A673 (cell line): ENCODE measurements at regions not wholly inside any gene's neighbourhood (a gene's known extent, or its start where the extent isn't known, plus 50 kb on each side); places are given as distances from the start of the nearest gene placed in this dataset.

Experiments used
- BruUV-seq: library from RNA; stranded (reverse); fragments of 400-500 nt; replicated peaks from 2 replicates; lab custom pipeline; 2021; lab: Mats Ljungman, UMichigan
- CTCF ChIA-PET: fragments of 300-600 bp; sonication (Branson Sonifier 250); formaldehyde crosslinking; loops from one replicate; lab custom pipeline; 2022; ENCODE audit warnings: antibody characterized with exemption; lab: Charles Lee
- POLR2A ChIA-PET: fragments of 300-600 bp; sonication (Branson Sonifier 250); formaldehyde crosslinking; loops from one replicate; lab custom pipeline; 2022; ENCODE audit warnings: antibody characterized with exemption; ENCODE audit not compliant: low non-redundant PET; lab: Charles Lee
- DNase-seq: peaks from one replicate; pipeline ENCODE4 v3.0.0-alpha.2; 2015; ENCODE audit warnings: low spot score
- H3K27ac ChIP-seq: fragments of 200-600 bp; sonication (generic); 2 replicates; pipeline ENCODE4 v1.5.1; 2016; ENCODE audit warnings: mixed run types, low read depth, mild to moderate bottlenecking, mixed read lengths, antibody characterized with exemption, low read length; ENCODE audit not compliant: poor library complexity, severe bottlenecking
- H3K27me3 ChIP-seq: fragments of 200-600 bp; sonication (generic); replicated peaks from 2 replicates; pipeline ENCODE4 v1.6.1; 2017; ENCODE audit warnings: mixed run types, low read depth, mild to moderate bottlenecking, mixed read lengths, antibody characterized with exemption, low read length; ENCODE audit not compliant: insufficient read depth, poor library complexity
- H3K36me3 ChIP-seq: fragments of 200-600 bp; sonication (generic); 2 replicates; pipeline ENCODE4 v1.6.1; 2016; ENCODE audit warnings: mixed run types, mild to moderate bottlenecking, mixed read lengths, antibody characterized with exemption, low read length; ENCODE audit not compliant: insufficient read depth, poor library complexity, severe bottlenecking
- H3K4me1 ChIP-seq: fragments of 200-600 bp; sonication (generic); 2 replicates; pipeline ENCODE4 v1.6.1; 2017; ENCODE audit warnings: mixed run types, mild to moderate bottlenecking, mixed read lengths, antibody characterized with exemption, low read length; ENCODE audit not compliant: insufficient read depth, poor library complexity, severe bottlenecking
- H3K4me3 ChIP-seq: fragments of 200-600 bp; sonication (generic); 2 replicates; pipeline ENCODE4 v1.5.1; 2016; ENCODE audit warnings: low read depth, mixed run types, mild to moderate bottlenecking, mixed read lengths, low read length; ENCODE audit not compliant: poor library complexity, severe bottlenecking
- H3K9me3 ChIP-seq: fragments of 200-600 bp; sonication (generic); 2 replicates; pipeline ENCODE4 v1.6.1; 2016; ENCODE audit warnings: mixed run types, low read depth, mild to moderate bottlenecking, mixed read lengths, antibody characterized with exemption, low read length; ENCODE audit not compliant: poor library complexity, severe bottlenecking
- EZH2 ChIP-seq: fragments of 200-600 bp; sonication (generic); IDR thresholded peaks from 2 replicates; pipeline ENCODE4 v1.6.1; 2017; ENCODE audit warnings: borderline replicate concordance, low read depth, mild to moderate bottlenecking, mixed read lengths, antibody characterized with exemption, low read length; ENCODE audit not compliant: poor library complexity, severe bottlenecking
- intact Hi-C: fragments of 100-400 bp; cut with micrococcal nuclease; formaldehyde crosslinking; loops from one replicate; pipeline ENCODE4 v1.10.0; 2022; ENCODE audit not compliant: unreplicated experiment
- TF ChIP-seq, protein P1 (sequence below): fragments of 300-800, 200-600 bp; sonication (generic); conservative IDR thresholded peaks from 2 replicates; pipeline ENCODE4 v1.5.1; 2017; ENCODE audit warnings: low read depth, mild to moderate bottlenecking, antibody characterized with exemption, low read length, moderate library complexity, mixed read lengths

DNA sequence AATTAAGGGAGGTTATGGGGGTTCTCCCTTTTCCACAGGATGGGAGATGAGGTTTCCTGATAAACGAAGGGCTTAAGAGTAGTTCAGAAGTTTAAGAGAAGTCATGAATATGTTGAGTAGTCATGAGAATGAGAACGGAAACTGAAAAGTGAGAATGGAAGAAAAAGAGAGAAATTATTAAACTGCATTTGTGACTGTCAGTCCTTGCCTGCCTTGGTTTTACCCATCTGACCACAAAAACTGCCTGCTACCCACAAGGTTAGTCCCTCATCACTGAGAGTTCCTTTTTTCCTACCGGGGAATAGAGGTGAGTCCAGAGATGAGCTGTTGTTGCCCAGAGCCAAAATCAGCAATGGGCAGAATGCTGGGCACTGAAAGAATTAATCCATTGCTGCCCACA is 174.1 kb upstream of the BET1 start:
- no peak for DNase-seq
- ChIA-PET CTCF (interaction anchor here (0.7 kb wide), 1 partner anchor 478 kb away, joined by 3 read pairs; the partner anchor contains the start of gene SGCE), POLR2A (no interaction called here)
- H3K36me3 ChIP-seq, result no peaks in the 10 kb centered on the region
- H3K27ac ChIP-seq, result peak overlapping the region; percentile 3
- no peaks in the 10 kb centered on the region for H3K27me3 ChIP-seq
- H3K4me1 ChIP-seq, result peaks cover 39% of the 10 kb centered on the region
- no peak overlapping the region for H3K4me3 ChIP-seq
- BruUV-seq, result no TSS peak
- TF ChIP-seq, protein P1, sequence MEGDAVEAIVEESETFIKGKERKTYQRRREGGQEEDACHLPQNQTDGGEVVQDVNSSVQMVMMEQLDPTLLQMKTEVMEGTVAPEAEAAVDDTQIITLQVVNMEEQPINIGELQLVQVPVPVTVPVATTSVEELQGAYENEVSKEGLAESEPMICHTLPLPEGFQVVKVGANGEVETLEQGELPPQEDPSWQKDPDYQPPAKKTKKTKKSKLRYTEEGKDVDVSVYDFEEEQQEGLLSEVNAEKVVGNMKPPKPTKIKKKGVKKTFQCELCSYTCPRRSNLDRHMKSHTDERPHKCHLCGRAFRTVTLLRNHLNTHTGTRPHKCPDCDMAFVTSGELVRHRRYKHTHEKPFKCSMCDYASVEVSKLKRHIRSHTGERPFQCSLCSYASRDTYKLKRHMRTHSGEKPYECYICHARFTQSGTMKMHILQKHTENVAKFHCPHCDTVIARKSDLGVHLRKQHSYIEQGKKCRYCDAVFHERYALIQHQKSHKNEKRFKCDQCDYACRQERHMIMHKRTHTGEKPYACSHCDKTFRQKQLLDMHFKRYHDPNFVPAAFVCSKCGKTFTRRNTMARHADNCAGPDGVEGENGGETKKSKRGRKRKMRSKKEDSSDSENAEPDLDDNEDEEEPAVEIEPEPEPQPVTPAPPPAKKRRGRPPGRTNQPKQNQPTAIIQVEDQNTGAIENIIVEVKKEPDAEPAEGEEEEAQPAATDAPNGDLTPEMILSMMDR, result no peak
- no peak for TF ChIP-seq EZH2
- intact Hi-C loops, result no loop called here
- no peaks in the 10 kb centered on the region for H3K9me3 ChIP-seq

DNA sequence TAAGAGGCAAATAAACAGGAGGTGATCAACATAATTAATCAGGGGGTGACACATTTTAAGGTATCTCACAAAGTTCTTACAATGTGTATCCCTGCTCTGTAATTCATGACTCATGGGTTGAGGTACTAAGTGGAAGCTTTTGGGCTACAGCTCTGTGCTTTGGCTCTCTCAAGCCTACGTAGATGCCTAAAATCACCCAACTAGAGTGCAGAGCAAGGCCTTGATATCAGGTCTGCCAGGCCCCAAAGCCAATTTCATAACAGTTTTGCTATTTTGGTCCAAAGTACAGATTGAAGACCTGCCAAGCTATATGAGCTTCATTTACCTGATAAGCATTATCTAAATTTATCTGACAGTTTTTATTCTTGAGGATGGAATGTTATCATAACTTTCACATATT is 175.3 kb upstream of the BET1 start:
- Histone ChIP-seq H3K36me3 (no peaks in the 10 kb centered on the region), H3K4me3 (no peak overlapping the region), H3K27me3 (no peaks in the 10 kb centered on the region), H3K9me3 (no peaks in the 10 kb centered on the region), H3K27ac (no peak overlapping the region), H3K4me1 (peaks cover 47% of the 10 kb centered on the region)
- ChIA-PET CTCF (no interaction called here), POLR2A (no interaction called here)
- no TSS peak for BruUV-seq
- DNase-seq, result no peak
- no peak for TF ChIP-seq EZH2
- TF ChIP-seq, protein P1, result no peak
- intact Hi-C loops, result no loop called here

DNA sequence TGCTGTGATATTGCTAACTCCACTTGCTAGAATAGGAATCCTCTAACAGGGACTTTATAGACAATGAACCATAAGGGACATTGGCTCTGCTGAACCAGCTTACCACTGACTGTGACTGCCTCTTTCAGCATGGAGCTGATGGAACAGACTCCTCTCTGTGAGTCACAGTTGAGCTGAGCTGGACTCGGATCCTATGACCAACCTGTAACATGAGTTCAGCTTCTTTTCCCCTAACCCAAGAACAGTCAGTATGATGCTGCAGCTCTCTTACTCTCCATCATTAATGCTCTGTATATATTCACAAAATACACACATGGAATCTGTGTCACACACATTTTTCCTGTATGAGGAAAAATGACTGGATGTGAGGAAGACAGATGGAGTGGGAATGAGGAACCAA is 177.9 kb upstream of the BET1 start:
- Histone ChIP-seq H3K9me3 (peaks cover under 1% of the 10 kb centered on the region), H3K4me3 (no peak overlapping the region), H3K36me3 (no peaks in the 10 kb centered on the region), H3K27me3 (no peaks in the 10 kb centered on the region), H3K27ac (peak overlapping the region; percentile 95), H3K4me1 (peaks cover 33% of the 10 kb centered on the region)
- no peak for TF ChIP-seq EZH2
- TF ChIP-seq, protein P1, result no peak
- CTCF ChIA-PET, result no interaction called here
- DNase-seq, result peak; percentile 28
- intact Hi-C loops, result no loop called here
- BruUV-seq, result no TSS peak
- POLR2A ChIA-PET, result no interaction called here
